NCI-H1105 (cell line): ENCODE measurements at regions not wholly inside any gene's neighbourhood (a gene's known extent, or its start where the extent isn't known, plus 50 kb on each side); places are given as distances from the start of the nearest gene placed in this dataset.
"Not testable (repeated sequence)": the region's sequence is repeated elsewhere in the genome, so short reads cannot be mapped to it uniquely, and the experiment has no call there.

Experiments used
- DNase-seq: peaks from one replicate; lab custom pipeline; 2025; lab: John Stamatoyannopoulos, UW

DNA sequence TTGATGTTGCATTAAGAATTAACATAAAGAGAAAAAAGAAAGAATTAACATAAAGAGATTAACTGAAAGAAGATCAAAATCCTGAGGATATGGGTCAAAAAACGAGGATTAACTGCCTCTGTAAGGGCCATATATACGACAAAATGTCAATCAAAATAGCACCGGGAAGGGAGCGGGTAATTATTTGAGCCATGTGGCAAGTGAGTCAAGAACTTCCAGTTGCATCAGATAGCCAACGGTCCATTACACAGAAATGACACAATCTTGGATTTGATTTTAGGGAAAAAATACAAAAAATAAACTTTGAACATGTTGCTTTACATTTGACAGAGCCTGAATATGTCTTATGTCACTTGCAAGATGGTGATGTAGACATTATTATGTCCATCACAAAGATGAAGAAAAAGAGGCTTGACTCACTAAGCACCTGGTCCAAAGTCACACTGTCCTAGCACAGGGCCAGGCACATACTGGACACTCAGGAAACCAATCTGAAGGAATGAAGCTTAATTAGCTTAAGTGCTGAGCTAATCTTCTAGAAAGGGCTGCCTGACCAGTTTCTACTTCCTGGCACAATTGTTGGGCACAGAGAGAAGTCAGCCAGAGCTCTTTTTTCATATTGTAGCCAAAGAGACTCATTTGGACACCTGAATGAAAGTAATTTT is 273.2 kb upstream of the PAPPA start:
- DNase-seq, result no peak

DNA sequence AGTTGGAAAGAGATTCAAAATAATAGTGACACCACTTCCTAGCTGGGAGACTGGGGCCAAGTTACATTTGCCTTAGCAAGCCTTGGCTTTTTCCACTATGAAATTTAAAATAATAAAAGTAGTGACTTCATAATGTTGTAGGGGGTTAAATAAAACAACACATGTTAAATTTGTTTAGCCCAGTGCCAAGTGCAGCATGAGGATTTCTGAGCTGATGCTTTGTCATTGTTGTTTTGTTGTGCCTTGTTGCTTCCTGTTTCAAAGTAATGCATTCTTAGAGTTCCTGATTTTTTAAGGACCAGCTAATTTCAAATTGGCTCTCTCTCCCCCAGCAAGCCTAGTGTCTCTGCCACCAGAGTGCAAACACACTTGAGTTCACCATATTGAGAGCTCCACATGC is 270.7 kb upstream of the PAPPA start:
- no peak for DNase-seq

DNA sequence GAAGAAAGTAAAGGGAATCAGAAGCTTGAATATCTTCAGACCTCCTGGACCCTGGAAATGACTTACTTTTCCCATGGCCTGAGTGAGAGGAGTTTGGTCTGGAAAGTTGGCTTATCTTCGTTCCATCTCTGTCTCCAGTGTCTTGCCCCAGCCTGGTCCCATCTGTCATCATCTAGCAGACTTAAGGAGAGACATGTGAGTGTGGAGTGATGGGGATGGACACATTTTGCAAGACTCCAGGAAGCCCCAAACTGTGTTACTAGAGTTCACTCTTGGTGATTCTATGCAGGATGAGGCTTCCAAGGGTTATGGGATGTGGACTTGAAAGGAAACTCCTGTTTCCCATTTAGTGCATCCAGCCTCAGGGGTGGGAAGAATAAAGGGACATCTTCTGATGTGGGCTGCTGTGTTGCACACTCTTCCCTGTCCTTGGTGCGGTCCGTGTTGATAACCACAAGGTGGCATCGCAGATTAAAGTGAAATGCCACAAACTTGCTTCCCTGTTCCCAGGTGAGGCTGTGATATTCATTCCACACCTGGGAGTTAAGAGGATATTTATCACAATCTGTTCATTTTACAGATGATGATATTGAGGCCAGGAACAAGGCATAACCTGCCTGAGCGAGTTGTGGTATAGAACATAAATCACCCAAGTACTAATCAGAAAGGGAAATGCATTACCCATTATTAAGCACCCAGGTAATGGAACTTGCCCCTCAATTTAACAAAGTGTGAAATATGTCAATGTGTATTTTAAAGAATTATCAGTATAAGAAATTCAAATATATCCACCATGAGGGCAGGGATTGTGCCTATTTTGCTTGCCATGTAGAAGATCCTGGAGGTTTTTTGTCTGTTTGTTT is 269.9 kb upstream of the PAPPA start:
- peak; percentile 42 for DNase-seq

GRCh38 chr9:115884846-115885245 is 268.7 kb upstream of the PAPPA start:
- no peak for DNase-seq

- DNase-seq, result no peak
Measured at GRCh38 chr9:115888131-115888530, 265.5 kb upstream of the PAPPA start.

- DNase-seq, result no peak
Measured at GRCh38 chr9:115891929-115892328, 261.7 kb upstream of the PAPPA start.

DNA sequence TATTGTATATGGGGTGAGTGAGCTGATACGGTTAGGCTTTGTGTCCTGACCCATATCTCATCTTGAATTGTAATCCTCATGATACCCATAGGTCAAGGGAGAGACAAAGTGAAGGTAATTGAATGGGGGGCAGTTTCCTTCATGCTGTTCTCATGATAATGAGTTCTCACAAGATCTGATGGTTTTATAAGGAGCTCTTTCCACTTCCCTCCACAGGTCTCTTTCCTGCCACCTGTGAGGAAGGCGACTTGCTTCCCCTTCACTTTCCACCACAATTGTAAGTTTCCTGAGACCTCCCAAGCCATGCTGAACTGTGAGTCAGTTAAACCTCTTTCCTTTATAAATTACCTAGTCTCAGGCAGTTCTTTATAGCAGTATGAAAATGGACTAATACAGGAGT is 255.1 kb upstream of the PAPPA start:
- not testable (repeated sequence) for DNase-seq

- no peak for DNase-seq
Measured at GRCh38 chr9:115900698-115901097, 252.9 kb upstream of the PAPPA start.

- DNase-seq, result no peak
Measured at GRCh38 chr9:115910959-115911358, 242.6 kb upstream of the PAPPA start.

DNA sequence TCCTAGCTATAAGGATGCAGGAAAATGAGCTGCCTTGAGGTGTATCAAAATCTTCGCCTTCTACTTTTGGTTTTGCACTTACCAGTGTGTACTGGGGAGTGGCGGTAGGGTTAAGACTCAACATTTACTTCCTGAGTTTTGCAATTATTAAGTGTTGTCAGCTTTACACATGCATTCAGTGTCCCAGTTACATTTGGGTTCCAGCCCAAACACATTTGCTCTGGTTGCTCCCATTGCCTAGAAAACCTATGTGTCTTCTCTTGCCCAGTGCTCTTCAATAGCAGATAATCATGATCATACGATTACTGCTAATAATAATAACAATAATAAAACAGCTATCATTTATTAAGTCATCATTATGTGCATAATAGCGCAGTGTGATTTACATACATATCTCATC is 241.5 kb upstream of the PAPPA start:
- no peak for DNase-seq

DNA sequence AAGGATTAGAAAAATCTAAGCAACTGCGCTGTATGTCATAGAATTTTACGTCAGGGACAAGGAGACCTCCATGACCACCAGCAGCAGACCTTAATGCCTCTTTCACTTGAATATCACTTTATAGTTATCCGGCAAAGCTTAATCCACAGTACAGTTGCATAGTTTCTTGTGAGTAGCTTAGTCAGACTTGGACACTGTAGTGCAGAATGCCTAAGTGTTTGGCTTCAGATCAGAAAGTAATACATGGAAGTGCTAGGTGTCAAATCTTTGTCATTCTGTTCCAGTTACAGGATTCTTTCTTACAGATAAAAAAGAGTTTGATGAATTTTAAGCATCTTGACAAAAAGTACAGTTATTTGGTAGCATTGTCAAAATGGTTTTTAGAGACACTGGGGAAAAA is 239.9 kb upstream of the PAPPA start:
- DNase-seq, result no peak

- no peak for DNase-seq
Measured at GRCh38 chr9:115914291-115914690, 239.3 kb upstream of the PAPPA start.

DNA sequence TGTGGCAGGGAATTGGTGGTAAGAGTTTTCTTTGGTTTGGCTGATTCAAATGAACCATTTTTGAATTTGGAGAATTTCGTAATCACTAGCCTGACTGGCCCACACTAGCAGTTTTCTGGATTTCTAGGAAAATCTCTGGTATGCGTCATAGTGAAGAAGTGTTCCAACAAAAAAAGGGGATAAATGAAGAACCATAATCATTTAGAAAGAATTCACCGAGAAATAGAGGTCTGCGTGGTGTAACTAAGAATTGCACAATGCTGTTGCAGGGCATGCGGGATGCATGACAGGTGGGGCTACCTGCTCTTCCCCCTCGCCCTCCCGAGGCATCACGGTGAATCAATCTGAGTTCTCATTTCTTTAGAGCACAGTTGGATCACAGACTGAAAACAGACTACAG is 232.3 kb upstream of the PAPPA start:
- no peak for DNase-seq

DNA sequence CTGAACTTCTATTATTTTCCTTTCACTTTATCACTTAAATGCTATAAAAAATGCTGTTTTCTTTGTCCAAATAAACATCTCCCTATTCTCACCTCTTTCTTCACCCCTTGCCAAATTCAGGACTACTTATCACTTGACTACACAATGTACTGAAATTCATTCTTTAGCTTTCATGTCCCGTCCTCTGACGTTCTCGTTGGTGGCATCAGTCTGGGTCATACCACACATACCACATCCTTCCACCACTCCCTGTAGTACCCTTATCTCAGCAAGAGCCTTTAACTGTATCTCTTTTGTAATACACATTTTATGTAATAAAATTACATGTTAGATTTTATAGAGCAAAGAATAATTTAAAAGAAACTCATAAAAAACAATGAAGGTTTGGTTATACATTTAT is 231.1 kb upstream of the PAPPA start:
- no peak for DNase-seq

- DNase-seq, result no peak
Measured at GRCh38 chr9:115923410-115923809, 230.2 kb upstream of the PAPPA start.

DNA sequence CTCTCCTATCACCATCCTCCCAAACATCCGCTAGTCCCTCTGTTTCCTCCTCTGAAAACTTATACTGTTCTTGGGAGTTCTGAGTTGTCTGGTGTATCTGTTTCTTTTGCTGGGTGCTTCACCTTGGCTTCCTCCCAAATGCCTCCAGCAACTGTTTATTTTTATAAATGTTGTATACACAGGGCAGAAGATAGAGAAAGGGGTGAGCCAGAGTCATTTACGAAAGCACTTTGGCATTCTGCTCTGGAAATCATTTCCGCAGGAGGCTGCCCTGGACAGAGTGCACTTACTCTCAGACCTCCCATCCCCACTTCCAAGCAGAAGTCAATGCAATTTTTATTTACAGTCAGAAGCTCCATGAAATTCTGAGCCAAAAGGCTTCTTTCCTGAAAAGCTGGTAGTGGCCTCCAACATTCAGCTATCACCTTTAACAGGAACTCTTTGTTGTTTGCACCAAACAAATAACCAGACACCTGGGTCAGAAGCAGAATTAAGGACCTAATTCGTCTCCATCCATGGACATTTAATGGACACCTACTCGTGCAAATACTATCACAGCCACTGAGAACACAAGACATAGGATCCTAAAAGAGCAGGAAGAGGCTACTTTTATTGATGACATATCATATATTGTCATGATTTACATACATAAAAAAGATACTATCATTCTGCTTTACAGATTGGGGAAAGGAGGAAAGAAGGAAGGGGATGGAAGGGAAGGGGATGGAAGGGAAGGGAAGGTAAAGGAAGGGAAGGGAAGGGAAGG is 229.5 kb upstream of the PAPPA start:
- no peak for DNase-seq

GRCh38 chr9:115924669-115924987 is 229.0 kb upstream of the PAPPA start:
- DNase-seq, result no peak

DNA sequence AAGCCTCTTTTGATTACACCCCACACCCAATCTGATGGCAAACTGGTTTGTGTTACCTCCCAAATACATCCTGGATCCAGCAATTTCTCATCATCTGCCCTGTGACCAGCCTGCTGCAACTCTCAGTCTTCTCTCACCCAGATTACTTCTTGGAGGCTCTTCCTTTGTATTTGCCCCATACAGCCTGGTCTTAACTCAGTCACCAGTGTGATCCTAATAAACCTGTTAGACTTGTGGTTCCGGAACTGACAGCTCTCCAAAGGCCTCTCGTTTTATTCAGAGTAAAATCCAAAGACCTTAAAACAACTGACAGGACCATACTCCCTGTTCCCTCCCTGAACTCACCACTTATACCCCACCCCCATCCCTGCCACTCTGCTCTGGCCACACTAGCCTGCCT is 228.2 kb upstream of the PAPPA start:
- no peak for DNase-seq

DNA sequence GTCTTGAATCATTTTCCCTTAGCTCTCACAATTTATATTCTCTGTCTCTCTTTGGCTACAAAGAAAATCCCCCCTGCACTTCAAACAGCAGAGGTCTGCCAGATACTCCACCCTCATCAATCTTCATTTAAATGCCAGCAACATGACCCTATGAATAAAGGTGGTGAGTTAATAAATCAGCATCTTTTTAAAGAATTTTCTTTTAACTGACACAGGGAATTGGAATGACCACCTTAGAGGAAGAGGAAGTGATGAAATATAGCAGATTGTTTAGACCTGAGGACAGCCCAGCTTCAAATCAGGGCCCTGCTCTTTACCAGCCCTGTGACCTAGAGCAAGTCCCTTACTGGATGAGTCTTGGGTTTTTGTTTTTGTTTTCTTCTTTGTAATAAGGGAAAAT is 223.1 kb upstream of the PAPPA start:
- DNase-seq, result no peak

DNA sequence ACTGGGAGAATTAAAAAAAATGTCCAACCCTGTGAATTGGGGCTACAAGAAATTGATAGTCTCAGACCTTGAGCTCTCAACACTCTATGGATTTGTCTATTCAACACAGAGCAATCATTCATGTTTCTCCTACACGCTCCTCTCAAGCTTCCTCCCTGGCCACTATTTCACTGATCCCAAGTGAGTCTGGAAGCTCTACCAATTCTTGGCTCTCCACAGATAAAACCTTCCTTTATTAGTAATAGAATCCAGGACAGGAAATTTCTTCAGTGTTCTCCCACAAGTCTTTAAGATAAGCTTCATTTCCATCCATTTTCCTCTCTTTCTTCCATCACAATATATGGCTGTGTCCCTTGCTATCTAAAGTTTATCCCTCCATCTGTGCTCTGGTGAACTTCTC is 215.1 kb upstream of the PAPPA start:
- DNase-seq, result no peak

GRCh38 chr9:115939065-115939765 is 214.4 kb upstream of the PAPPA start:
- no peak for DNase-seq

- no peak for DNase-seq
Measured at GRCh38 chr9:115941561-115942315, 211.9 kb upstream of the PAPPA start.
